BJ (cell line): ENCODE measurements at regions not wholly inside any gene's neighbourhood (a gene's known extent, or its start where the extent isn't known, plus 50 kb on each side); places are given as distances from the start of the nearest gene placed in this dataset.

ENCODE experiments used
- CTCF ChIA-PET: fragments of 350-600 bp; formaldehyde crosslinking; extraction: SDS; loops from one replicate; lab custom pipeline; 2021; ENCODE audit warnings: antibody characterized with exemption, inconsistent platforms; lab: Yijun Ruan, JAX
- POLR2A ChIA-PET: fragments of 300-600 bp; sonication (Branson Sonifier 250); formaldehyde crosslinking; extraction: SDS; loops from one replicate; lab custom pipeline; 2021; ENCODE audit warnings: antibody characterized with exemption; lab: Charles Lee
- DNase-seq: peaks from one replicate; pipeline ENCODE4 v3.0.0-alpha.2; 2011; ENCODE audit warnings: low read depth
- H3K27me3 ChIP-seq: 2 replicates; pipeline ENCODE4 v1.6.0; 2011; ENCODE audit warnings: low read length; ENCODE audit not compliant: control insufficient read depth, insufficient read depth
- H3K36me3 ChIP-seq: 2 replicates; pipeline ENCODE4 v1.5.1; 2011; ENCODE audit warnings: low read length; ENCODE audit not compliant: control insufficient read depth, insufficient read depth
- H3K4me3 ChIP-seq: 2 replicates; pipeline ENCODE4 v1.5.1; 2011; ENCODE audit warnings: low read depth, mild to moderate bottlenecking, control low read depth, low read length
- TF ChIP-seq, protein P1 (sequence below): IDR thresholded peaks from 2 replicates; pipeline ENCODE4 v1.5.1; 2011; ENCODE audit warnings: low read depth, mild to moderate bottlenecking, control low read depth, inconsistent platforms, low read length, moderate library complexity; ENCODE audit not compliant: insufficient read depth

DNA sequence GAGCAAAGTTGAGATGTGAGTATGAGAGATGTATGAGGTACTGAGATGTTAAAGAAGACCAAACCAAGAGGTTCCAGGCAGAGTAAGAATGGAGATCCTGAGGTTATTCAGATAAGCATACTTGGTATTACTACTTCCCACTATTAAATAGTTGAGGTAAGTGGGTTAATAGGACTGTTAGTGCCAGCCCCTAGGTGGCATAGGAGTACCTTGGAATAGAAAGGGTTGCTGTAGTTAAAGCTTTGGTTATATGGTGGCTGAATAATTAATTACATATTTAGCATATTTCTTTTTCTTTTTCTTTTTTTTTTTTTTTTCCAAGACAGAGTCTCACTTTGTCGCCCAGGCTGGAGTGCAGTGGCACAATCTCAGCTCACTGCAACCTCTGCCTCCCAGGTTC, 397.9 kb upstream of the TMPRSS15 start:
- Histone ChIP-seq H3K4me3 (no peak overlapping the region), H3K36me3 (no peaks in the 10 kb centered on the region), H3K27me3 (no peaks in the 10 kb centered on the region)
- ChIA-PET CTCF (no interaction called here), POLR2A (no interaction called here)
- TF ChIP-seq, protein P1, sequence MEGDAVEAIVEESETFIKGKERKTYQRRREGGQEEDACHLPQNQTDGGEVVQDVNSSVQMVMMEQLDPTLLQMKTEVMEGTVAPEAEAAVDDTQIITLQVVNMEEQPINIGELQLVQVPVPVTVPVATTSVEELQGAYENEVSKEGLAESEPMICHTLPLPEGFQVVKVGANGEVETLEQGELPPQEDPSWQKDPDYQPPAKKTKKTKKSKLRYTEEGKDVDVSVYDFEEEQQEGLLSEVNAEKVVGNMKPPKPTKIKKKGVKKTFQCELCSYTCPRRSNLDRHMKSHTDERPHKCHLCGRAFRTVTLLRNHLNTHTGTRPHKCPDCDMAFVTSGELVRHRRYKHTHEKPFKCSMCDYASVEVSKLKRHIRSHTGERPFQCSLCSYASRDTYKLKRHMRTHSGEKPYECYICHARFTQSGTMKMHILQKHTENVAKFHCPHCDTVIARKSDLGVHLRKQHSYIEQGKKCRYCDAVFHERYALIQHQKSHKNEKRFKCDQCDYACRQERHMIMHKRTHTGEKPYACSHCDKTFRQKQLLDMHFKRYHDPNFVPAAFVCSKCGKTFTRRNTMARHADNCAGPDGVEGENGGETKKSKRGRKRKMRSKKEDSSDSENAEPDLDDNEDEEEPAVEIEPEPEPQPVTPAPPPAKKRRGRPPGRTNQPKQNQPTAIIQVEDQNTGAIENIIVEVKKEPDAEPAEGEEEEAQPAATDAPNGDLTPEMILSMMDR: no peak
- no peak for DNase-seq

DNA sequence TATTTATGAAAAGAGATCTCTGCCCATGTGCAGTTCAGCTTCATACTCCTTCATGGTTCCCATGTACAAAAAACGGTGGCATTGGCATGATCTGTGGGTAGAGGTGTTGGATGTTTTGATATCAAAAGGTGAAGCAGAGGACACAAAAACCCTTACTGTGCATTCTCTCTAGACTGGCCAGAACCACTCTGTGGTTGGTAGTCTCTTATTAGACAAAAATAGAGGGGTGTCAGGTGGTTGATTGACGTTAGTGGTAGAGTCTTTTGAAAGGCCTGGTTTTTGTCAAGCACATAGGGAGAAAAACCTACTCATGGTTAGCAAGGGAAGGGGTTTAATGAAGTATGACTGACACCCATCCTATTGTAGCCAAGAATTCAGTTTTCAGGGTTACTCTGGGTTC, 400.0 kb upstream of the TMPRSS15 start:
- H3K27me3 ChIP-seq: no peaks in the 10 kb centered on the region
- H3K4me3 ChIP-seq: no peak overlapping the region
- DNase-seq: no peak
- CTCF ChIA-PET: no interaction called here
- TF ChIP-seq, protein P1: no peak
- H3K36me3 ChIP-seq: no peaks in the 10 kb centered on the region
- POLR2A ChIA-PET: no interaction called here

DNA sequence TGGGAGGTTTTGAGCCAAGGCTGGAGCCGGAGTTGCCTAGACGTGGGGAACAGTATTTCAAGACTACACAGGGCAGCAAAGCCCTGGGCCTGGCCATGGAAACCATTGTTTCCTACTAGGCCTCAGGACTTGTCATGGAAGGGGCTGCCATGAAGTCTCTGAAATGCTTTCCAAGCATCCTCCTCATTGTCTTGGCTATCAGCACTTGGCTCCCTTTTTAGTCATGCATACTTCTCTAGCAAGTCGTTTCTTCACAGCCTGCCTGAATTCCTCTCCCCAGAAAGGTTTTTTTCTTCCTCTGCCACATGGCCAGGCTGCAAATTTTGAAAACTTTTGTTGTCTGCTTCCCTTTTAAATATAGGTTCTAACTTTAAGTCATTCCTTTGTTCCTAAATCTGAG, 406.6 kb upstream of the TMPRSS15 start:
- DNase-seq: no peak
- no peaks in the 10 kb centered on the region for H3K27me3 ChIP-seq
- no peak overlapping the region for H3K4me3 ChIP-seq
- ChIA-PET CTCF (no interaction called here), POLR2A (no interaction called here)
- H3K36me3 ChIP-seq: no peaks in the 10 kb centered on the region
- TF ChIP-seq, protein P1: no peak

DNA sequence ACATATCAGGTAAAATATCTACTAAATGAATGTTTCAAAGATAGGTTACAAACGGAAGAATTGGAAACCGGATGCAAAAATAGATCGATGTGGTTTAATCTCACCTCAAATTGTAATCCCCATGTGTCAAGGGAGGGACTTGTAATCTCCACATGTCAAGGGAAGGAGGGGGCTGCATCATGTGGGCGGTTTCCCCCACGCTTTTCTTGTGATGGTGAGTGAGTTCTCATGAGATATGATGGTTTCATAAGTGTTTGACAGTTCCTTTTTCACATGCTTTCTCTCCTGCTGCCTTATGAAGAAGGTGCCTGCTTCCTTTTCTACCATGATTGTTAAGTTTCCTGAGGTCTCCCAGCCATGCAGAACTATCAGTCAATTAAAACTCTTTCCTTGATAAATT, 408.7 kb upstream of the TMPRSS15 start:
- H3K36me3 ChIP-seq: no peaks in the 10 kb centered on the region
- DNase-seq: no peak
- ChIA-PET CTCF (no interaction called here), POLR2A (no interaction called here)
- H3K4me3 ChIP-seq: no peak overlapping the region
- H3K27me3 ChIP-seq: no peaks in the 10 kb centered on the region
- TF ChIP-seq, protein P1: no peak

DNA sequence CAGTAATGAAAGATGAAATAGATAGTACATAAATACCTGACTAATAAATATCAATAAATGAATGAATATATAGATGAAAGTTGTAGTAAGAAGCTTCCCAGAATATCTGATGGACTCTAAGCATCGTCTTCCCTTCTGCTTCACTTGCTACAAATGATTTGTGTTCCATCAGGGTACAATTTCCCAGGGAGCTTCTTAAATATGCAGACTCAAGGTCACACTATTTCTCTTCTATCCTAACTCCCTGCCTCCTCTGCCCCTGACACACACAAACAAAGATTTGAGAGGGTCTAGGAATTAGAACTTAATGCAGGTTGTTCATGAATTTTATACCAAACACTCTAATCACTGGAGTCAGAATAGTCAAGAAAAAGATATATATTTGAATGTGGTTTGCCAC, 415.9 kb upstream of the TMPRSS15 start:
- Histone ChIP-seq H3K4me3 (no peak overlapping the region), H3K27me3 (no peaks in the 10 kb centered on the region), H3K36me3 (no peaks in the 10 kb centered on the region)
- ChIA-PET CTCF (no interaction called here), POLR2A (no interaction called here)
- TF ChIP-seq, protein P1: no peak
- no peak for DNase-seq
